Tibial nerve (tissue), 4 donors: ENCODE measurements at regions not wholly inside any gene's neighbourhood (a gene's known extent, or its start where the extent isn't known, plus 50 kb on each side); places are given as distances from the start of the nearest gene placed in this dataset.

ENCODE experiments used
- DNase-seq, 2 donors: peaks; one replicate each; pipeline ENCODE4 v3.0.0-alpha.2; 2019; ENCODE audit warnings: low spot score in 2 of 2
- H3K27ac ChIP-seq, 4 donors: fragments of 200-600 bp; sonication (generic) in 3 of 4; one replicate each; pipeline ENCODE4 v1.5.1; 2017 to 2019; ENCODE audit warnings: mild to moderate bottlenecking in 1 of 4
- H3K27me3 ChIP-seq, 2 donors: fragments of 200-600 bp; sonication (generic) in 1 of 2; one replicate each; pipeline versions ENCODE4 v1.5.1 to v1.6.0; 2017 to 2019
- H3K36me3 ChIP-seq, 3 donors: fragments of 200-600 bp; sonication (generic); one replicate each; pipeline ENCODE4 v1.5.1; 2018 to 2019
- H3K4me1 ChIP-seq, 4 donors: fragments of 200-600 bp; sonication (generic) in 3 of 4; one replicate each; pipeline ENCODE4 v1.5.1; 2017 to 2019
- H3K4me3 ChIP-seq, 4 donors: fragments of 200-600 bp; sonication (generic) in 3 of 4; one replicate each; pipeline ENCODE4 v1.5.1; 2017 to 2019; ENCODE audit warnings: mild to moderate bottlenecking in 1 of 4, moderate library complexity in 1 of 4
- H3K9me3 ChIP-seq, 4 donors: fragments of 200-600 bp; sonication (generic) in 3 of 4; one replicate each; pipeline ENCODE4 v1.5.1; 2017 to 2019
- CTCF ChIP-seq, 5 experiments: fragments of 200-600 bp in 3 of 5; fragments of 450-650 bp in 2 of 5; sonication (generic) in 3 of 5; IDR thresholded peaks; one replicate each; pipeline ENCODE4 v1.5.1; 2016 to 2019; ENCODE audit warnings: antibody characterized with exemption in 5 of 5, mild to moderate bottlenecking in 3 of 5, moderate library complexity in 2 of 5
- EP300 ChIP-seq, 2 donors: sonication (generic); formaldehyde crosslinking; IDR thresholded peaks; one replicate each; pipeline ENCODE4 v1.6.1; 2017; ENCODE audit warnings: antibody characterized with exemption in 2 of 2, mild to moderate bottlenecking in 1 of 2
- POLR2A ChIP-seq, 2 donors: fragments of 450-650 bp; IDR thresholded peaks; one replicate each; pipeline ENCODE4 v1.6.1; 2017; ENCODE audit warnings: antibody characterized with exemption in 2 of 2, mild to moderate bottlenecking in 2 of 2, moderate library complexity in 2 of 2
- WGBS, 2 donors: methylation state at CpG; one replicate each; pipeline ENCODE4 v1.1.5; 2018; 5-methylcytosine and 5-hydroxymethylcytosine counted together

GRCh38 chr1:106217765-106218164 is 838.7 kb upstream of the PRMT6 start:
- no peak overlapping the region for H3K27ac ChIP-seq
- 47 to 63% methylated on average over 2 of the region's 2 CpGs for WGBS, 2 donors
- no peak overlapping the region for H3K4me3 ChIP-seq
- H3K4me1 ChIP-seq: no peaks in the 10 kb centered on the region
- no peaks in the 10 kb centered on the region for H3K9me3 ChIP-seq
- no peak for TF ChIP-seq POLR2A (IDR thresholded peaks at IDR 0.05)
- TF ChIP-seq EP300 (IDR thresholded peaks at IDR 0.05): no peak
- no peak for TF ChIP-seq CTCF (IDR thresholded peaks at IDR 0.05)
- DNase-seq: no peak
- no peaks in the 10 kb centered on the region for H3K36me3 ChIP-seq
- no peaks in the 10 kb centered on the region for H3K27me3 ChIP-seq

GRCh38 chr1:106222403-106222802 is 834.1 kb upstream of the PRMT6 start:
- no peaks in the 10 kb centered on the region for H3K27me3 ChIP-seq
- no peak for TF ChIP-seq EP300 (IDR thresholded peaks at IDR 0.05)
- TF ChIP-seq CTCF (IDR thresholded peaks at IDR 0.05): no peak
- no peak for TF ChIP-seq POLR2A (IDR thresholded peaks at IDR 0.05)
- 85% methylated on average over 4 of the region's 4 CpGs for WGBS, 2 donors
- H3K27ac ChIP-seq: no peak overlapping the region
- no peak overlapping the region for H3K4me3 ChIP-seq
- no peak for DNase-seq
- H3K4me1 ChIP-seq: no peaks in the 10 kb centered on the region
- no peaks in the 10 kb centered on the region for H3K9me3 ChIP-seq
- H3K36me3 ChIP-seq: no peaks in the 10 kb centered on the region

GRCh38 chr1:106223213-106223612 is 833.3 kb upstream of the PRMT6 start:
- Histone ChIP-seq H3K36me3 (no peaks in the 10 kb centered on the region), H3K27ac (no peak overlapping the region), H3K27me3 (no peaks in the 10 kb centered on the region), H3K4me1 (no peaks in the 10 kb centered on the region), H3K4me3 (no peak overlapping the region), H3K9me3 (no peaks in the 10 kb centered on the region)
- 86 to 91% methylated on average over 1 of the region's 1 CpG for WGBS, 2 donors
- no peak for TF ChIP-seq EP300 (IDR thresholded peaks at IDR 0.05)
- no peak for TF ChIP-seq POLR2A (IDR thresholded peaks at IDR 0.05)
- TF ChIP-seq CTCF (IDR thresholded peaks at IDR 0.05): no peak
- DNase-seq: no peak

GRCh38 chr1:106224426-106224825 is 832.0 kb upstream of the PRMT6 start:
- no peaks in the 10 kb centered on the region for H3K9me3 ChIP-seq
- no peak for TF ChIP-seq POLR2A (IDR thresholded peaks at IDR 0.05)
- no peak for TF ChIP-seq CTCF (IDR thresholded peaks at IDR 0.05)
- TF ChIP-seq EP300 (IDR thresholded peaks at IDR 0.05): no peak

GRCh38 chr1:106225403-106225802 is 831.1 kb upstream of the PRMT6 start:
- Histone ChIP-seq H3K27me3 (no peaks in the 10 kb centered on the region), H3K4me3 (no peak overlapping the region), H3K4me1 (no peaks in the 10 kb centered on the region), H3K36me3 (no peaks in the 10 kb centered on the region), H3K27ac (no peak overlapping the region), H3K9me3 (no peaks in the 10 kb centered on the region)
- TF ChIP-seq POLR2A (IDR thresholded peaks at IDR 0.05) (no peak), CTCF (IDR thresholded peaks at IDR 0.05) (no peak), EP300 (IDR thresholded peaks at IDR 0.05) (no peak)
- DNase-seq: no peak
- WGBS, 2 donors: 67 to 78% methylated on average over 3 of the region's 3 CpGs

More at GRCh38 chr1:106224426-106224825, 832.0 kb upstream of the PRMT6 start:
- no peak overlapping the region for H3K4me3 ChIP-seq
- WGBS, 2 donors: 84 to 85% methylated on average over 1 of the region's 1 CpG
- H3K36me3 ChIP-seq: no peaks in the 10 kb centered on the region
- no peaks in the 10 kb centered on the region for H3K4me1 ChIP-seq
- DNase-seq: no peak
- no peak overlapping the region for H3K27ac ChIP-seq
- H3K27me3 ChIP-seq: no peaks in the 10 kb centered on the region
